ENCODE measurements at regions not wholly inside any gene's neighbourhood (a gene's known extent, or its start where the extent isn't known, plus 50 kb on each side); places are given as distances from the start of the nearest gene placed in this dataset.
"Not testable (repeated sequence)": the region's sequence is repeated elsewhere in the genome, so short reads cannot be mapped to it uniquely, and the experiment has no call there.

DNA sequence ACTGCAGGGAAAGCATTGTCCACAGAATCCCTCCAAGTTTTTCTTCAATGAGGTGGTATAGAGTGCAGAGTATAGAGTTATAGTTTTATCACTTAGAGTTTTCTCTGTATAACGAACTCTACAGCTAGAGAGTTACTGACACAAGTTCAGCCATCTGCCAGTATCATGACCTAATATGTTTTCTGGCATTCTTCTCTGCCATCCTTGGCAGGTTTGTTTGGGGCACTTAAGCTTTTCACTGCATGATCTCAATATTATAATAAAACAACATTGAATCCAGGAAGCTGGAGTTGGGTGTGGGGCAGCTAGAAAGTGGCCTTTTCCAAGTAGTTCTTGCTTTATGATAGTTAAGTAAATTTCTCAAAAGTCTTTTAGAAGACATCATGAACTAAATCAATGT is 743.5 kb upstream of the ARPP21 start:
- no peak for DNase-seq

DNA sequence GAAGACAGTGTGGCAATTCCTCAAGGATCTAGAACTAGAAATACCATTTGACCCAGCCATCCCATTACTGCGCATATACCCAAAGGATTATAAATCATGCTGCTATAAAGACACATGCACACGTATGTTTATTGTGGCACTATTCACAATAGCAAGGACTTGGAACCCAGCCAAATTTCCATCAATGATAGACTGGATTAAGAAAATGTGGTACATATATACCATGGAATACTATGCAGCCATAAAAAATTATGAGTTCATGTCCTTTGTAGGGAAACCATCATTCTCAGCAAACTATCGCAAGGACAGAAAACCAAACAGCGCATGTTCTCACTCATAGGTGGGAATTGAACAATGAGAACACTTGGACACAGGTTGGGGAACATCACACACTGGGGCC is 729.6 kb upstream of the ARPP21 start:
- DNase-seq, result not testable (repeated sequence)

- no peak for DNase-seq
These were observed 720.3 kb upstream of the ARPP21 start for GRCh38 chr3:34919025-34919424.

DNA sequence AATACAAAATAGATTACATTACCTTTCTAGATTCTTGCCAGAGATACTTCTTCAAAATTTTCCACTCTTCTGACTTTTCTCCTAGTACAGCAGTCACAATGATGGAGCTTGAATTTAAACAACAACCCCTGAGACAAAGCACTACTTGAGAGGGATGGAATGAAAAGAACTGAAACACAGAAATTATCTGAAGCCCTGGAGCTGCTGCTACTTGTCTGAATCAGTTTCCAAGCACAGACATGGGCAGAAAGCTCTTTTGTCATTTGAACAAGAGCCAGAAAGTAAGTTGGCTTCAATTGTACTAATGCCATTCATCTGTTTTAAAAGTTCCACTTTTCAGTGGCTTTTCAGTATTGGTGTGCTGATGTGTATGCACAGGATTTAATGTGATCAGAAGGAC is 718.5 kb upstream of the ARPP21 start:
- no peak for DNase-seq

- no peak for DNase-seq
These were observed 714.4 kb upstream of the ARPP21 start for GRCh38 chr3:34924961-34925360.

DNA sequence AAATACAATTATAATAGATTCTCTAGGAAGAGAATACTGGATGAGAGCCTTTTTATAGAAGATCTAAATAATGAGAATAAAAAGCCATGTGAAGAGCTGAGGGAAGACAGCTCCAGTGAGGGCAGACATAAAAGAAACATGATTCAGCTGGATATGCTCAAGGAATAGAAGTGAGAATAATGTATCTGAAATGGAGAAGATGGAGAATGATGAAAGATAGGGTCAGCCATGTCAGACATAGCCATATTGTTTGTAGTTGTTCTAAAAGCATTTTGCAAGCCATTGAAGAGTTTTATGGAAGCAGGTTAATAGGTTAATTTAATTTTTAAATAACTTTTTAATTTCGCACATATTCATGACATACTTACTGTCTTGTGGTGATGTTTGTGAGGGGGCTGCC is 713.5 kb upstream of the ARPP21 start:
- no peak for DNase-seq

DNA sequence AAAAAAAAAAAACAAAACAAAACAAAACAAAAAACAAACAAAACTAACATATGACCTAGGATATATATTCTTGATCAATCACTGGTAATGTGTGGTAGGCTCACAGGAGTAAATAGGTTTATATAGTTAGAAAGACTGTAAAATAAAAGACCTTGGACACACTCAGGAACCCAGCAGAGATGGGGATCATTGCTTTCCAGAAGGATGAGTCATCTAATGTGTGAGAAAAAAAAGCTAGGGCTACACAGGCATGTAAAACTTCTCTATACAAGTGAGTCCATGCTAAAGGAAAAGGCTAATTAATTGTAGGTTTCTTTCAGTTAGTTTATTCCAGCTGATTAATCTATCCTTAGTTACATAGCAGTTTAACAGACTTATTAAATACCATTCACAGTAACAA is 710.3 kb upstream of the ARPP21 start:
- peak; percentile 8 for DNase-seq

DNA sequence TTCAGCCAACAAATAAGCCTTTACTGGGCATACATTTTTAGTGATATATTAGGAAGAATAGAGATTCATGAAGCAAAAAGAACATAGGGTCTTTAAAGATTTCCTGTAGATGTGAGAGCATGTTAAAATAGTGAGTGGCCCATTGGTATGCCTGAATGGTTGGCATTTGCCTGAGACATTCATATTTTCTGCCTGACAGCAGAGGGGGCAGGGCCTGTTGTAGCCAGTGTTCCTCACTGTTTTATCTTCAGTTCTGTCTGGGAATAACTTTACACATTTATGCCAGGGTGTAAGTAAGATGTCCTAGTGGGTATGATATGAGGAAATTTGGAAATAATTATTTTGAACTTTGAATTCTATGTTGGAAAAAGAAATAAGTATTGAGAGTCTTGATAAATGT is 704.7 kb upstream of the ARPP21 start:
- DNase-seq, result peak; percentile 22

DNA sequence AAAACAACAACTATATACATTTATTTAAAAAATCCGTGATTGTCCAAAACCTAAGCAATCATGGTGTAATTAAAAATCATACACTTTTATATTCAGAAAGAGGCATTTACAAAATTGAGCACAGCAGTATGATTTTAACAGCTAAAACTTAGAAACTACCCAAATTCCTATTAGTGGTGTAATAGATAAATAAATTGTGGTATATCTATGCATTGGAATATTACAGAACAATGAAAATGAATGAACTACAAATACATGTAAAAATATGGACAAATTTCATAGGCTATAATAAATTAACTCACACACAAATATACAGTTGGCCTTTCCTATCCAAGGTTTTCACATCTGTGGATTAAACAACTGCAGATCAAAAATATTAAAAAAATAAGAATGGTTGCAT is 700.5 kb upstream of the ARPP21 start:
- DNase-seq, result no peak

GRCh38 chr3:34942256-34942655 is 697.1 kb upstream of the ARPP21 start:
- no peak for DNase-seq

DNA sequence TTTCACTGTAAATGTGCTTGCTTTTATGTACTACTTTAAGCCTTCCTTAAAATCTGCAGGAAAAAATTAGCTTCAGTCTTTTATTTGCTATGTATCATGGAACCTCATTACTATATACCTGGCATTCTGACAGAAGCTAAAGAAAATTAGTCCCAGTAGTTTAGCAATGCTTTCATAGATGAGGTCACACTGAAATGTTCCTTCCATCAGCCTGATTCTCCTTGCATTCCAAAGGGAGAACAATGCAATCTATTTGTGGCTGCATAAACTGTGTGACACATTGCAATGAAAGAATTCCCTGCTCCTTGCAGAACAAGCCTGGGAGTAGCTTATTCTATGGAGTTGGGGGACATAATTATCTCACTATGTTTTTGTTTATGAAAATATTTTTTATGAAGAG is 691.5 kb upstream of the ARPP21 start:
- peak; percentile 85 for DNase-seq

- peak; percentile 66 for DNase-seq
These were observed 690.8 kb upstream of the ARPP21 start for GRCh38 chr3:34948517-34948916.

- DNase-seq, result no peak
These were observed 683.6 kb upstream of the ARPP21 start for GRCh38 chr3:34955680-34956079.

DNA sequence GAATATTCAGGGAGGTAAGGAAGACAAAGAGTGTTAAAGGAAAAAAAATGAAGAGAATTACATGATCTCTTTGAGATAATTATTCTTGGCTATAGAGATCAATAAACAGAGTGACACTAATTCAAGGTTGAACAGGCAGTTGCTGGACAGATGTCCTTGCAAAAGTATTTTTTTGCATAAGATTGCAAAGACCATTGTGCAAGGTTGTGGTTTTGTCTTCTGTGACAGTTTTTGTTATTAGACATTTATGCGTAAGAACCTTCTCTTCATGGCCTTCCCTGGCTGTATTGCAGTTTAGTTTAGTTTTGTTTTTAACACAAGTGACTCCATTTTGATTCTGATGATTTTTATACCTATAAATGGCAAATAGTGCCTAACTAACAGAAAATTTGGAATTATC is 682.8 kb upstream of the ARPP21 start:
- no peak for DNase-seq

DNA sequence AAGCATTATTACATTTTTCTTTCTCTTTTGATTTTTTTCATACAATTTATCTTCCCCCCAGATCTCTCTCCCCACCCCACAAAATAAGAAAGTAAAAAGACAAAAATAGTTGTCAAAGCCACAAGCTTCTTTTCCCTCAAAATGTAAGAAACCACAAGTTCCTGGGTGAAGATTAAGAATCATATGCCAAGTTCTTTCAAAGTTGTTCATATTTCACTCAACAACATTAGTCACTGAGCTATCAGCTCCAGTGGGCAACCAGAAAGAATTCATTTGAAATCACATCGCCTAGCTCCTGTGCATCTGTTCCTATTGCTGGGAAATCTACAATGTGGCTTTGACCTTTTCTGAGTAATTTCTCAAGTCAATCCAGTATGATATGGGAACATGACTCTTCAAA is 681.6 kb upstream of the ARPP21 start:
- DNase-seq, result peak; percentile 71

DNA sequence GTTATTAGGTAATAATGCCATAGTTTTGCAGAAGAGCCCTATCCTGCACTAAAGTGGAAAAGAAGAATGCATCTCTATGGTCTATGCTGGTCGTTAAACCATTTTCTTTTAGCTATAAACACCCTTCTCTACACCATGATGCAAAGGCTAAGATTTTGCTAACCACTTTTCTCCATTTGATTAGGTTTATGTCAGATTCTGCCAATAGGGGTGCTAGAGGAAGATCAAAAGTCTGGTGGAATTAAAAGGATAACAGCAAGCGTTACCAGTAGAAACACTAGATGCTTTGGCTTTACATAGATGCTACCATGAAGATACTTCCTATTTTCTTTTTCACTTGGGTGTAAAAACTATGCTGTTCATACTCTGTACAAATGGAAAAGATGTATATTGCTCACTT is 669.8 kb upstream of the ARPP21 start:
- no peak for DNase-seq

GRCh38 chr3:34972481-34972880 is 666.8 kb upstream of the ARPP21 start:
- DNase-seq, result peak; percentile 63

DNA sequence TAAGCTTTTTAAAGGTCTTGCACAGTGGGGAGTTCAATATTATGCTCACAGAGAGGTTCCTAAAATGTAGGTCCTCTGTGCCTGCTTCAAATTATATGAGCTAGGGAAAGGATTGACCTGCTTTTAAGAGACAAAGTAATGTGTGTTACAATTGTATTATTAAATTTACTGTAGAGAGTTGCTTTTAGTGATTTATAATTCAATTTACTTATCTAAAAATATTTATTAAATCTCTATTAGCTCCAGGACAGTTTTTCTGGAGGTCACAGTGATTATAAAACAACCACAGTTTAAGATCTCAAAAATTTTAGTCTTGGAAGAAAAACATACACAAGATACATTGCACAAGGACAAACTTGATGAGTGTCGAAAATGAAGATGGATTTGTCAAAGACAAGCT is 665.7 kb upstream of the ARPP21 start:
- DNase-seq, result no peak

- no peak for DNase-seq
These were observed 655.7 kb upstream of the ARPP21 start for GRCh38 chr3:34983631-34984030.

DNA sequence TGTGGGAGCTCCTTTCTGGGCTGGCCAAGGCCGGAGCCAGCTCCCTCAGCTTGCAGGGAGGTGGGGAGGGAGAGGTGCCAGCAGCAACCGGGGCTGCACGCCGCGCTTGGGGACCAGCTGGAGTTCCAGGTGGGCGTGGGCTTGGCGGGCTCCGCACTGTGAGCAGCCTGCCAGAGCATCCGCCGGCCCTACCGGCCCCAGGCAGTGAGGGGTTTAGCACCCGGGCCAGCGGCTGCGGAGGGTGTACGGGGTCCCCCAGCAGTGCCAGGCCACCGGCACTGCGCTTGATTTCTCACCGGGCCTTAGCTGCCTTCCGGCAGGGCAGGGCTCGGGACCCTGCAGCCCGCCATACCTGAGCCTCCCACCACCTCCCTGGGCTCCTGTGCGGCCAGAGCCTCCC is 651.0 kb upstream of the ARPP21 start:
- no peak for DNase-seq

DNA sequence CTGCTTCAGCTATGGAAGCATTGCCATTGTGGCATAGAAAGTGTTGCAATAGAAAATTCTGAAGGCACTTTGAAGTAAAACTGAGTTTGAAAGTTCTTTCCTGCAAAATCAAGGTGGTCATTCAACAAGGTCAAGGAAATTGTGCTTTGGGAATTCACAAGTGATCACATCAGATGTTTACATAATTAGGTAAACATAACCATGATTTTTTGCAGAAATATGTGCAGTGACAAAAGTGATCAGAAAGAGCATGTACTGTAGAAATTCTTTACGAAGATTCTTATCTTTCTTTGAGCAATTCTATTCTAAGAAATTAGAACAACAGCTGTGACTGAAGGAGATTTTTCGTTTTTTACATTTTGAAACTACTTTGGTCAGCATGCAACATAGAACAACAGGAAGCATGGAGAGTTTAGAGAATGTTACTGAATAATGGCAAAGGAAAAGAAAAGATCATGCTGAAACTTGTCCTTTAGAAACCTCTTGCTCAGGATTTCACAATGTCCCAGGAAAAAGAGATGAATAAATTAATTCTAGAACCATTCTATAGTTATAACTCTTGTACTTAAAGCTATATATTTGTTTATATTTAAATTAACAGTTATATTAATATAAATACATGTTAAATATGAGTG is 643.4 kb upstream of the ARPP21 start:
- DNase-seq, result no peak

DNA sequence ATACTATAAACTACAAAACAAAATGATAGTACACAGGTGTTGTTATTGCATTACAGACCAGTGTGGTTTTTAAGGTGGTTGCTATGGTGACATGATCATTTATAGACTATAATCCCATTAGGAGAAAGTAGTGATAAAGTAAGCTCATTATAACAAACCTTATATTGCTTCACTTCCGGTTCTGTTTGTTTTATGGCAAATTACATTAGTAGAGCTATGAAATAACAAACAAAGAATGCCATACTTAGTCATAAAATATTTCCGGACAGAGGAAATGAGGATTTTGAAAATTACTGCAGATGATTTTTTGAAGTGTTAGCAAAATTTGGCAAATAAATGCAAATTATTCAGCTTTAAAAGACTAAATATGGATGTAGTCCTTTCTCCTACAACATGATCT is 640.4 kb upstream of the ARPP21 start:
- DNase-seq, result peak; percentile 1

DNA sequence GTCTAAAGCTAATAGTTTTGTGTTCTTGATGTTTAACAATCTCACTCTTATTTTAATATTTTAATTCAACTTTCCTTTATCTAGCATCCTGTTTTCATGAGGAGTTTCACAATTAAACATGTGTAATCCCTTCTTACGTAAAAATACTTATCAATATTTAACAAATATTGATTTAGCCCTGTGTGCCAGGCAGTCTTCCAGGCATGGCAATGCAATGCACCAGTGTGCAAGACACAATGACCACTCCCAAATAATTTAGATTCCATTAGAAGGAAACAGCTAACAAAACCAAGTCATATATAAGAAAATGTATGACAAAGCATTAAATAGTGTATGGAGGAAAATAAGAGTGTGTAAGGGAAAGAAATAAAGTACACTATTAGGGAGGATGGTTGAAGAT is 627.1 kb upstream of the ARPP21 start:
- no peak for DNase-seq

GRCh38 chr3:35028157-35028556 is 611.2 kb upstream of the ARPP21 start:
- DNase-seq, result no peak

DNA sequence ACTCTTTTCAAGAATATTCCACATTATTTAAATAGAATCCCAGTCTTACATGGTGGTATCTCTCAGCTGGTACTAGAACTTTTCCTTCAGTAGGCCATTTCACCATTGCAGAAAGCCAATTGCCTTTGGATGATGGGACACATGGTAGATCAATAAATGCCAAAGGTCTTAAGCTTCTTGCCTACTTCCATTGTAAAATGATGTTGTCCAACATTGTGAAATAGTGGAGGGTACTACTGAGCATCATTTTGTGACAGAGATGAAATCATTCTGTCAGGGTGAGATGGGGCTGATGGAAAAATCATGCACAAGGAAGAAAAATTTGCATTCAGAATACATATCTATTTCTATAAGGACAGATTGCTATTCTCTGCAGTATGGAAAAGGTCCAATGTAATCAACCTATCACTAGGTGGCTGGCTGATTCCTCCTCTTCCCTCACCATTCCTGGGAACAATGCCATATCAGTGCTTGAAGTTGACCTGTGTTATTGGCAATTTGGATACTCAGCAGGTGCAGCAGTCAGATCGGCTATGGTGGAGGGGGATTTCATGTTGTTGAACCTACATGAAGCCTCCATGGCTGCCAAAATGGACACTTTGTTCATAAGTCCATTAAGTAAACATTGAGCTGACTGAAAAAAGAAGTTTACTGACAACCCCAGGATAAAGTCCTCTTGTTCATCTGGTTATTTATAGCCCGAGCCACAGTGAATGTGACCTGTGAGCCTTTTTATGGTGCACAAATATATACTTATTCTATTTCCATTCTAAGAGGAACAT is 596.9 kb upstream of the ARPP21 start:
- DNase-seq, result no peak

Measured in fibroblast of skin of back (primary cell).